ENCODE measurements at regions not wholly inside any gene's neighbourhood (a gene's known extent, or its start where the extent isn't known, plus 50 kb on each side); places are given as distances from the start of the nearest gene placed in this dataset.

DNA sequence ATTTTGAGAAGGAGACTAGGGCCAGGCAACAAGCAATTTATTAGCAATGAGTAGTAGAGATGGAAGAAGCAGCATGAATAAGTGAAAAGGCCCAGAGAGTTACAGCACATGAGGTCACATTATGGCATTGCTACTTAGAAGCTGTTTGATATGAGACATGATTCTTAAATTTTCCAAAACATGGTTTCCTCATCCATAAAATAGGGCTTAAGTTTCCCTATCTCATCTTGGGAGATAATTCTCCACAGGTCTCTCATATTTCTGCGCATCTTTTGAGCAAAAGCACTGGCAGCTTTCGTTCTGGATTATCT, 656.1 kb downstream of the EPHA7 start:
- WGBS (ENCODE audit: missing lambda C conversion rate) = 3% methylated on average over 2 of the region's 2 CpGs
- ChIA-PET CTCF (no interaction called here), POLR2A (no interaction called here)
- TF ChIP-seq, protein P1, sequence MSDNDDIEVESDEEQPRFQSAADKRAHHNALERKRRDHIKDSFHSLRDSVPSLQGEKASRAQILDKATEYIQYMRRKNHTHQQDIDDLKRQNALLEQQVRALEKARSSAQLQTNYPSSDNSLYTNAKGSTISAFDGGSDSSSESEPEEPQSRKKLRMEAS (IDR thresholded peaks at IDR 0.05) = no peak
- no peak for TF ChIP-seq HDAC2 (IDR thresholded peaks at IDR 0.05)
- no peak for TF ChIP-seq POLR2AphosphoS2 (conservative IDR thresholded peaks at IDR 0.05; ENCODE audit: low read length)
- TF ChIP-seq CEBPB (IDR thresholded peaks at IDR 0.05) = no peak
- no peak for TF ChIP-seq GATA3 (IDR thresholded peaks at IDR 0.05; ENCODE audit: borderline replicate concordance)
- no peak for TF ChIP-seq EHMT2 (IDR thresholded peaks at IDR 0.05; ENCODE audit: low read depth)
- TF ChIP-seq TP53 (CRISPR knock-in tag; IDR thresholded peaks at IDR 0.05) = no peak
- TF ChIP-seq, protein P2, sequence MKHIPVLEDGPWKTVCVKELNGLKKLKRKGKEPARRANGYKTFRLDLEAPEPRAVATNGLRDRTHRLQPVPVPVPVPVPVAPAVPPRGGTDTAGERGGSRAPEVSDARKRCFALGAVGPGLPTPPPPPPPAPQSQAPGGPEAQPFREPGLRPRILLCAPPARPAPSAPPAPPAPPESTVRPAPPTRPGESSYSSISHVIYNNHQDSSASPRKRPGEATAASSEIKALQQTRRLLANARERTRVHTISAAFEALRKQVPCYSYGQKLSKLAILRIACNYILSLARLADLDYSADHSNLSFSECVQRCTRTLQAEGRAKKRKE (CRISPR knock-in tag; IDR thresholded peaks at IDR 0.05; ENCODE audit: low read depth) = no peak
- TF ChIP-seq, protein P3, sequence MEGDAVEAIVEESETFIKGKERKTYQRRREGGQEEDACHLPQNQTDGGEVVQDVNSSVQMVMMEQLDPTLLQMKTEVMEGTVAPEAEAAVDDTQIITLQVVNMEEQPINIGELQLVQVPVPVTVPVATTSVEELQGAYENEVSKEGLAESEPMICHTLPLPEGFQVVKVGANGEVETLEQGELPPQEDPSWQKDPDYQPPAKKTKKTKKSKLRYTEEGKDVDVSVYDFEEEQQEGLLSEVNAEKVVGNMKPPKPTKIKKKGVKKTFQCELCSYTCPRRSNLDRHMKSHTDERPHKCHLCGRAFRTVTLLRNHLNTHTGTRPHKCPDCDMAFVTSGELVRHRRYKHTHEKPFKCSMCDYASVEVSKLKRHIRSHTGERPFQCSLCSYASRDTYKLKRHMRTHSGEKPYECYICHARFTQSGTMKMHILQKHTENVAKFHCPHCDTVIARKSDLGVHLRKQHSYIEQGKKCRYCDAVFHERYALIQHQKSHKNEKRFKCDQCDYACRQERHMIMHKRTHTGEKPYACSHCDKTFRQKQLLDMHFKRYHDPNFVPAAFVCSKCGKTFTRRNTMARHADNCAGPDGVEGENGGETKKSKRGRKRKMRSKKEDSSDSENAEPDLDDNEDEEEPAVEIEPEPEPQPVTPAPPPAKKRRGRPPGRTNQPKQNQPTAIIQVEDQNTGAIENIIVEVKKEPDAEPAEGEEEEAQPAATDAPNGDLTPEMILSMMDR (IDR thresholded peaks at IDR 0.05) = no peak
- no peak for TF ChIP-seq EP300 (IDR thresholded peaks at IDR 0.05)
- no peak for TF ChIP-seq RCOR1 (IDR thresholded peaks at IDR 0.05; ENCODE audit: low read depth, low read length)
- no peak for ATAC-seq
- FAIRE-seq = no peak
- Histone ChIP-seq H3K4me2 (no peak overlapping the region), H3K9me3 (no peaks in the 10 kb centered on the region), H3K4me3 (no peak overlapping the region), H3K27ac (no peak overlapping the region), H3K4me1 (no peaks in the 10 kb centered on the region)
- no peak for DNase-seq (ENCODE audit: low read depth in 1 of 2, low spot score in 1 of 2)

DNA sequence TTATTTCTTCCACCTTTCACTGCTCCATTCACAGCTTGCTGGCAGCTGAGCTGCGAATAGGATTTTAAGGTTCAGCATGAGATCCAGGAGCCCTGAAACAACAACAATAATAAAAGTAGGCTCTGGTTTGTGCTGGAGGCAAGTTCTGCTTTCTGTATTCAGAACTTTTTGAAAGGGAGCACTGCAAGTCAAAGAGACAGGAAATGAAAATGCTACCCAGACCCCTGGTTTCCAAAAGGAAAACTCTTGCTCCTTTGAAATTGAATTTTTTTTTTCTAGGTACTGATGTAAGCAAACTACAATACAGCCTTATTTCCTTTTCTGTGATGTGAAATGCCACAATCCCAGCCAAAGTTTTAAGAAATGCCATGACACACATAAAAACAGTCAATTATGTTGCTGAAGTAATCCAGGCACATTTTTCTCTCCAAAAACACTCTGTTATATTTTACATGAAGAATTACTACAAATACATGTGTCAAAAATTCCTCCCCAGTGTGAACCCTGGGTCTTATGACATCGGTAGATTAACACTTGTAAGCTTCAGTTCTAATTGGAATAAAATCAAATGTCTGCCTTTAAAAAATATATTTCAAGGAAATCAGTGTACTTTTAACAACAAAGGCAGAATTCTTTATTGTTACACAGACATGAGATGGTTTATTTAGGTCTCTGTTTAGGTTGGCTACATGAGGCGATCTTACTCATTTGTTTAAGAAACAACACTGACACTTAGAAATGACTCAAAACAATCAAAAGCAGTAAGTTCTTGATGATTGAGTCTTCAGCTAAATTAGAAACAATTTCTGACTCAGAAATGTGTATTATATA, 656.7 kb downstream of the EPHA7 start:
- ChIA-PET CTCF (no interaction called here), POLR2A (no interaction called here)
- Histone ChIP-seq H3K4me2 (no peak overlapping the region), H3K4me3 (no peak overlapping the region), H3K9me3 (no peaks in the 10 kb centered on the region), H3K27ac (no peak overlapping the region), H3K4me1 (no peaks in the 10 kb centered on the region)
- no peak for DNase-seq (ENCODE audit: low read depth in 1 of 2, low spot score in 1 of 2)
- 23% methylated on average over 3 of the region's 3 CpGs for WGBS (ENCODE audit: missing lambda C conversion rate)
- ATAC-seq = no peak
- no peak for FAIRE-seq
- no peak for TF ChIP-seq SREBF2 (IDR thresholded peaks at IDR 0.05)
- TF ChIP-seq MYC (IDR thresholded peaks at IDR 0.05; ENCODE audit: borderline replicate concordance, low read length) = no peak
- TF ChIP-seq NFE2L2 (conservative IDR thresholded peaks at IDR 0.05; ENCODE audit: low read length) = no peak
- TF ChIP-seq EHF (CRISPR knock-in tag; IDR thresholded peaks at IDR 0.05) = no peak
- no peak for TF ChIP-seq ZSCAN20 (CRISPR knock-in tag; IDR thresholded peaks at IDR 0.05)
- TF ChIP-seq, protein P4, sequence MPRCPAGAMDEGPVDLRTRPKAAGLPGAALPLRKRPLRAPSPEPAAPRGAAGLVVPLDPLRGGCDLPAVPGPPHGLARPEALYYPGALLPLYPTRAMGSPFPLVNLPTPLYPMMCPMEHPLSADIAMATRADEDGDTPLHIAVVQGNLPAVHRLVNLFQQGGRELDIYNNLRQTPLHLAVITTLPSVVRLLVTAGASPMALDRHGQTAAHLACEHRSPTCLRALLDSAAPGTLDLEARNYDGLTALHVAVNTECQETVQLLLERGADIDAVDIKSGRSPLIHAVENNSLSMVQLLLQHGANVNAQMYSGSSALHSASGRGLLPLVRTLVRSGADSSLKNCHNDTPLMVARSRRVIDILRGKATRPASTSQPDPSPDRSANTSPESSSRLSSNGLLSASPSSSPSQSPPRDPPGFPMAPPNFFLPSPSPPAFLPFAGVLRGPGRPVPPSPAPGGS (IDR thresholded peaks at IDR 0.05) = no peak
- TF ChIP-seq RCOR1 (IDR thresholded peaks at IDR 0.05; ENCODE audit: low read depth, low read length) = no peak
- no peak for TF ChIP-seq NPAS2 (CRISPR knock-in tag; IDR thresholded peaks at IDR 0.05; ENCODE audit: borderline replicate concordance)

DNA sequence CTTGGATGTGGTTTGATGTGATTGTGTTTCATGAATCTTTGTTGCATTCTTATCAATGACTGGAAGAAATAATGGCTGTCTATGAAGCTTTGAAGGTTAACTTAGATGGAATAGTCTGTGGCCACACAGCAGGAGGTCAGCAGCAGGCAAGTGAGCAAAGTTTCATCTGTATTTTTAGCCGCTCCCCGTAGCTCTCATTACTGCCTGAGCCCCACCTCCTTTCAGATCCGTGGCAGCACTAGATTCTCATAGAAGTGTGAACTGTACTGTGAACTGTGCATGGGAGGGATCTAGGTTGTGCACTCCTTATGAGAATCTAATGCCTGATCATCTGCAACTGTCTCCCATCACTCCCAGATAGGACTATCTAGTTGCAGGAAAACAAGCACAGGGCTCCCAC, 660.2 kb downstream of the EPHA7 start:
- H3K4me1 ChIP-seq = no peaks in the 10 kb centered on the region
- POLR2A ChIA-PET = no interaction called here
- no peak overlapping the region for H3K27ac ChIP-seq
- CTCF ChIA-PET = no interaction called here
- FAIRE-seq = no peak
- no peak for ATAC-seq
- WGBS (ENCODE audit: missing lambda C conversion rate) = 6% methylated on average over 3 of the region's 3 CpGs
- H3K4me2 ChIP-seq = no peak overlapping the region
- DNase-seq (ENCODE audit: low read depth in 1 of 2, low spot score in 1 of 2) = no peak
- no peak overlapping the region for H3K4me3 ChIP-seq
- H3K9me3 ChIP-seq = no peaks in the 10 kb centered on the region
- TF ChIP-seq SMC3 (IDR thresholded peaks at IDR 0.05) = no peak
- TF ChIP-seq HOXA7 (CRISPR knock-in tag; IDR thresholded peaks at IDR 0.05) = no peak
- TF ChIP-seq JUNB (IDR thresholded peaks at IDR 0.05) = no peak
- no peak for TF ChIP-seq FOSB (CRISPR knock-in tag; IDR thresholded peaks at IDR 0.05)
- no peak for TF ChIP-seq CHD2 (IDR thresholded peaks at IDR 0.05; ENCODE audit: low read length, partially characterized antibody)
- TF ChIP-seq CBX2 (IDR thresholded peaks at IDR 0.05; ENCODE audit: borderline replicate concordance, low read depth) = no peak
- no peak for TF ChIP-seq POLR2A (IDR thresholded peaks at IDR 0.05; ENCODE audit: low read length)
- TF ChIP-seq CBX8 (IDR thresholded peaks at IDR 0.05) = no peak
- TF ChIP-seq FOXS1 (CRISPR knock-in tag; IDR thresholded peaks at IDR 0.05) = no peak
- TF ChIP-seq KDM5A (IDR thresholded peaks at IDR 0.05) = no peak
- TF ChIP-seq RARB (CRISPR knock-in tag; IDR thresholded peaks at IDR 0.05) = no peak
- no peak for TF ChIP-seq RCOR1 (IDR thresholded peaks at IDR 0.05; ENCODE audit: low read depth, low read length)
- TF ChIP-seq, protein P5, sequence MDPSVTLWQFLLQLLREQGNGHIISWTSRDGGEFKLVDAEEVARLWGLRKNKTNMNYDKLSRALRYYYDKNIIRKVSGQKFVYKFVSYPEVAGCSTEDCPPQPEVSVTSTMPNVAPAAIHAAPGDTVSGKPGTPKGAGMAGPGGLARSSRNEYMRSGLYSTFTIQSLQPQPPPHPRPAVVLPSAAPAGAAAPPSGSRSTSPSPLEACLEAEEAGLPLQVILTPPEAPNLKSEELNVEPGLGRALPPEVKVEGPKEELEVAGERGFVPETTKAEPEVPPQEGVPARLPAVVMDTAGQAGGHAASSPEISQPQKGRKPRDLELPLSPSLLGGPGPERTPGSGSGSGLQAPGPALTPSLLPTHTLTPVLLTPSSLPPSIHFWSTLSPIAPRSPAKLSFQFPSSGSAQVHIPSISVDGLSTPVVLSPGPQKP (IDR thresholded peaks at IDR 0.05; ENCODE audit: low read depth, low read length) = no peak
- TF ChIP-seq, protein P6, sequence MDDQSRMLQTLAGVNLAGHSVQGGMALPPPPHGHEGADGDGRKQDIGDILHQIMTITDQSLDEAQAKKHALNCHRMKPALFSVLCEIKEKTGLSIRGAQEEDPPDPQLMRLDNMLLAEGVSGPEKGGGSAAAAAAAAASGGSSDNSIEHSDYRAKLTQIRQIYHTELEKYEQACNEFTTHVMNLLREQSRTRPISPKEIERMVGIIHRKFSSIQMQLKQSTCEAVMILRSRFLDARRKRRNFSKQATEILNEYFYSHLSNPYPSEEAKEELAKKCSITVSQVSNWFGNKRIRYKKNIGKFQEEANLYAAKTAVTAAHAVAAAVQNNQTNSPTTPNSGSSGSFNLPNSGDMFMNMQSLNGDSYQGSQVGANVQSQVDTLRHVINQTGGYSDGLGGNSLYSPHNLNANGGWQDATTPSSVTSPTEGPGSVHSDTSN (IDR thresholded peaks at IDR 0.05) = no peak
- TF ChIP-seq MYC (IDR thresholded peaks at IDR 0.05; ENCODE audit: borderline replicate concordance, low read length) = no peak
- TF ChIP-seq ESRRA (IDR thresholded peaks at IDR 0.05; ENCODE audit: borderline replicate concordance, low read length) = no peak
- TF ChIP-seq EP300 (IDR thresholded peaks at IDR 0.05) = no peak
